Stimulated activated CD4-positive, alpha-beta T cell treated with anti-CD3 and anti-CD28 coated beads, Interleukin-1b, Interleukin-23, amount 100 ng/mL, for 48 hours (primary cell): ENCODE measurements at regions not wholly inside any gene's neighbourhood (a gene's known extent, or its start where the extent isn't known, plus 50 kb on each side); places are given as distances from the start of the nearest gene placed in this dataset.
"Not testable (repeated sequence)": the region's sequence is repeated elsewhere in the genome, so short reads cannot be mapped to it uniquely, and the experiment has no call there.

Experiments
- DNase-seq: peaks from one replicate; pipeline ENCODE4 v3.0.0-alpha.2; 2020

DNA sequence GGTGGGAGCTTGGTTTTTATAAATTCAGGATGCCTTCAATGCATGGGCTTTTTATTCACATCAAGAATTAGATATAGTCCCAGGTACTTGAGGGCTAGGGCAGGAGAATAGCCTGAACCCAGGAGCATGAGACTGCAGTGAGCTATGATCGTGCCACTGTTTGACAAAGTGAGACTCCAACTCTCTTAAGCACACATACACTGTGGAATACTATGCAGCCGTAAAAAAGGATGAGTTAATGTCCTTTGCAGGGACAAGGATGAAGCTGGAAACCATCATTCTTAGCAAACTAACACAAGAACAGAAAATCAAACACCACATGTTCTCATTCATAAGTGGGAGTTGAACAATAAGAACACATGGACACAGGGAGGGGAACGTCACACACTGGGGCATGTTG lies 470.0 kb downstream of the SETD4 start:
- DNase-seq = not testable (repeated sequence)

GRCh38 chr21:35587841-35588380 lies 472.4 kb downstream of the SETD4 start:
- no peak for DNase-seq

- no peak for DNase-seq
These were observed 474.0 kb downstream of the SETD4 start for GRCh38 chr21:35586305-35586704.

DNA sequence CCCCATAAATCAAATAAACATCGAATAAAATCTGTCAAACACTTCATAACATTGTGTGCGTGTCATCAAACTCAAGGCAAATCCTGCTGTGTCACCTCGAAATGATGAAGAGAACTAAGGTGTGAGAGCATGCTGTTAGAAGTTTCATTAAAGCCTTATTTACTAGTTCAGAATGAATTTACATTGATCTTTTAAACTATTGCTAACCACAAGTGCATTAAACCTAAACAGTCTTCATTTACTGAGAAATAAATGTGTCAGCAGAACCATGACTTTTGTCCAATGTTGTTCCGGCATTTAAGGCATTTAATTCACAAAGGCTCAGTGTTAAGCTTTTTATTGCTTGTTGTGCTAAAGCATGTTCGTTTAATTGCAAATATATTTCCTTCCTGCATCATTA lies 474.4 kb downstream of the SETD4 start:
- DNase-seq = no peak

- DNase-seq = no peak
These were observed 475.2 kb downstream of the SETD4 start for GRCh38 chr21:35585155-35585554.

- DNase-seq = no peak
These were observed 476.6 kb downstream of the SETD4 start for GRCh38 chr21:35583566-35584216.

DNA sequence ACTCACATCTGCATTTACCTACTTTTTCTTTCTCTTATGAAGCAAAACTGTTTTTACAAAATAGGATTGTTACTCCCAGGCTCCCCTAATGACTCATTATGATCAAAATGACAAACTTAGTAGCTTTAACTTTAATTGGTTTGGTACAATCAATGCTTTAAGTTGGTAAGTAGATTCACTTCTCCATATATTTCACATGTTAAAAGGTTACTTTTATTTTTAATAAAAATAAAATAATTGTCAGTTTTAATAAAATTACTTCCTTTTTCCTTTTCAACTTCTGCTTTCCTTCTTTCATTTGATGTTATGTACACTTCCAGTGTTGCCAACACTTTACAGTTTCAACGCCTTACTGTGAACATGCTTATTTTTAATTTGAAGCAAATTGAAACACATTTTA lies 477.6 kb downstream of the SETD4 start:
- DNase-seq = no peak

GRCh38 chr21:35581640-35582039 lies 478.7 kb downstream of the SETD4 start:
- DNase-seq = no peak

DNA sequence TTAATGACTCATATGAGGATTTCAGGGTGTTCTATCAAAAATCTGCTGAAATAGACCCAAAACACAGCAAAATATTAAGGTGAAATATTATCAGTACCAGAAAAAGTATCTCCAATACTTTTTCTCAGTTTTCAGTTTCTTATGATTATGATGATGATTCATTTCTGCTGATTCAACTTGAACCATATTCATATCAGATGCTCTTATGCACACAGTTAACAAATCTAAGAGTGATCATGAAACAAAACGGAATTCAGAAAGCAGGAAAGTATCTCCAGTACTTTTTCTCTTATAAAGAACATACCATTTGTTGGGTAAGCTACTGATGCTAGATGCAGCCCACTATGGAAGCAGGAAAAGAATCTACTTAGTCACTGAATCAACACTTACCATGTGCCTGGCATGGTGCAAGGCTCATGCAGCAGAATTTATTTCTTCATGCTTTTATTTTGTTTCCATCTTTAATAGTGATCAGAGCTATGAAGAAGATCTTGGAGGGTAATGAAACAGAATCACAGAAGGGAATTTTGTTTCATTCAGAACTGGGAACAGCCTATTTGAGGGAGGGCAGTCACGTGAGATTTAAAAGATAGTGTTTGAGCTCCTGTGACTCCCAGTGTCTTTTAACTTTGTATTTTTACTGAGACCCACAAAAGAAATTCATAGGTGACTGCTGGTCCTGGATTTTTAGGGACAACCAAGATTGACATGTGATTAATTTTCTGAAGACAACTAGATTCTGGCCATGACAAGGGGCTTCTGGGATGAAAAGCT lies 480.6 kb downstream of the SETD4 start:
- DNase-seq = no peak

DNA sequence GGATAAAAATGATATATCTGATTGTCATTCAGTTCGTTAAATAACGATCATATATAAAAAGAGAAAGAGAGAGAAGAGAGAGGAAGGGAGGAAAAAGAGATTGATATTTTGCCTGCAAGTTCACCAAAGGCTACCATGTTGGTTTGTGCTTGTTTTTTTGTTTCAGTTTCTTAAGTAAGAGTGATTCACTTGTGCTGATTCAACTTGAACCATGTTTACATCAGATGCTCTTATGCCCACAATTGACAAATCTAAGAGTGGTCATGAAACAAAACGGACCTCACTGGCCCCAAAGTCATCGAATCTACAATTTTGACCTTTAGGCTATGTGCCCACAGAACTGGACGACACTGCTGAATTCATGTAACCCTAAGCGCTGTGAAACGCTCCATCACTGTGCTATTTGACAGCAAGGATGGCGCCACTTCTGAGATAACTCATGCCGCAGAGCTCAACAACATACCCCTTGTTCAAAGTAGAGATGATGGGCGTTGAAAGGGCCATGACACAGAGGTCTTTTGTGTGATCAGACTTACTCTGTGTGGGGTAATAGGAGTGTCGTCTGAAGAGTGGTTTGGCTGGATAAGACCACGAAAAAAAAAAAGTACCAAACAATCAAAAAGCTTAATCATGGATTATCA lies 481.4 kb downstream of the SETD4 start:
- DNase-seq = peak; percentile 47

GRCh38 chr21:35578347-35578782 lies 482.0 kb downstream of the SETD4 start:
- DNase-seq = no peak

DNA sequence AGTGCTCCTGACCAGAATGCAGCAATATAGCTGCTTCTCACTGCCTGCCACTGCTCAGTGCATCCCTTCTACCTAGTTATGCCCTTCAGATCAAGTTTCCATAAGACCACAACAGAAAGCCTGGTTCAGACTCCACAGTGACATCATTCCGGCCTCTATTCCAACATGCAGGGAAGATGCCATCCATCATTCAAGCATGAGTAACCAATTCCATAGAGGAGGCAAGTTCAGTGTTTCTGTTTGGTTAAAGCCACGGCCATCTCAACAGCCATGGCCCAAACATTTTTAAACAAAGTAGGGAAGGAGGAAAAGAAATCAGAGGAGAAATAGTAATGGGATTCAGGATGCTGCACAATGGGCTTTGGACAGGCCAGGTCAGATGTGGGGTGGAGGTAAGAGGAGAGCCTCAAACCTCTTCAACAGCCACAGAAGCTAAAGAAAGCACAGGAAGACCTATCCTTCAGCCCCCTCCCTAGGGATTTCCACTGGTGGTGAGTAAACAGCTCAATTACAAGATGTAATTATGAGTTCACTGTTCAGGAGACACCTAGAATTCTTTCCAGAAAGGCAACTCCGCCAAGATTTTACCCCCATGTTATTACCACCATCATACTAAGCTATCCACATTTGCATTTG lies 484.9 kb downstream of the SETD4 start:
- DNase-seq = no peak

DNA sequence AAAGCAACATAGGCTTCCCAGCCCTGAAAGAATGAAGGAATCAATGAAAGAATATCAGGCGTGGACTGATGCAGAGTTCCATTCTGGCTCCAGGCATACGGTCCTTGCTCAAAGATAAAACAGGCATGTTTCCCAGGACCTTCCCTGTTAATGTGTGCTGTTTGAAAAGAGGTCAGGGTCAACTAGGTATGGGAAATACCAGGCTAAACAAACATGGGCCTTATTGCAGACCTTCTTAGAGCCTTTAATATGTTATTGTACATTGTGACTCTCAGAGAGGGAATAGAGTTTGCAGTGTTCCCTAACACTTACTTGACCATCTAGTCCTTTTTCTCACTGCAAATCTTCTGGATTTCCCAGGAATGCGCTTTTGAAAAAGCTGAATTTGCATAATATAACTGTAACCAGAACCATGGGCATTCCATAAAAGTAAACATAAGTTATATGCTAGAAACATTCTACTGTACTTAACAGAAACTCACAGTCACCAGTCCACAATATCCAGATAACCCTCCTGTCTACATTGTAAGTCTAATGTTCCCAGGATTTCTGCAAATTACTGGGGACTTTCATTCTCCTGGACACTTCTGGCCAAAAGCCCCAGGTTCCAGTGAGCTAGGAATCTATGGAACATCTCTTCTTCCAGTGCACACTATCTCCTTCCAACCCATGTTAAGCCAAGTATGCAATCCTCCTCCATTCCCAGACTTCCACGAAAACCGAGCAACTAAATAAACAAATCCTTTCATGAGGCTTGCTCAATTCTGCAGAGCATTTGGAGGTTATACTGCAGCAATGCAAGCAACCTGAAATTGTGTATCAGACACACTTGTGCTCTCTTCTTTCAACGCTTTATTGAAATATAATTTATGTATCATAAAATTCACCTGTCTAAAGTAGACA lies 486.6 kb downstream of the SETD4 start:
- no peak for DNase-seq

- no peak for DNase-seq
These were observed 488.4 kb downstream of the SETD4 start for GRCh38 chr21:35571910-35572309.

GRCh38 chr21:35568643-35569042 lies 491.7 kb downstream of the SETD4 start:
- DNase-seq = no peak

GRCh38 chr21:35566874-35567273 lies 493.5 kb downstream of the SETD4 start:
- no peak for DNase-seq

DNA sequence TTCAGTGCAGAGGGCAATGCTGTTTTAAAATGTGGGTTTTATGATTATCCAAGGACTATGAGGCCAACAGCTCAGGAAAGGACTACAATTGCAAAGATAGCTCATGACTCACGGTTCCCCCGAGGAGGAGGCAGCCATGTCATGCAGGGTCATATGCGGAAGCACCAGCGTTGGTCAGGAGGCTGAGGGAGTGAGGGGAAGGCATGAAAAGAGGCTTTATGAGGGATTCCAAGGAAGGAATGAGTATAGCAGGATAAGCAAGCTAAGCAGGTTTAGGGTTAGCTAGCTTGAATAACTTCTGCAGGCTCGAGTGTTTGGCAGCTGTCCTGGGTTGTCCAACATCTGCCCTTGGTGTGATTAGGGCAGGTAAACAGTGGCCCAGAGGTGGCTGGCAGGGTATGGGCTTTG lies 495.1 kb downstream of the SETD4 start:
- DNase-seq = no peak

- DNase-seq = no peak
These were observed 496.4 kb downstream of the SETD4 start for GRCh38 chr21:35563885-35564451.

GRCh38 chr21:35562876-35563275 lies 497.4 kb downstream of the SETD4 start:
- DNase-seq = no peak

GRCh38 chr21:35561116-35561515 lies 499.2 kb downstream of the SETD4 start:
- DNase-seq = no peak

- no peak for DNase-seq
These were observed 500.5 kb downstream of the SETD4 start for GRCh38 chr21:35559829-35560225.
